ENCODE measurements at regions not wholly inside any gene's neighbourhood (a gene's known extent, or its start where the extent isn't known, plus 50 kb on each side); places are given as distances from the start of the nearest gene placed in this dataset.

- TF ChIP-seq POLR2AphosphoS5 (IDR thresholded peaks at IDR 0.05; ENCODE audit: low read depth, low read length), result no peak
- no peak for TF ChIP-seq TAF1 (IDR thresholded peaks at IDR 0.05; ENCODE audit: borderline replicate concordance, insufficient read depth, low read length)
- TF ChIP-seq SIN3A (IDR thresholded peaks at IDR 0.05; ENCODE audit: borderline replicate concordance, insufficient read depth, low read length), result no peak
- TF ChIP-seq, protein P1, sequence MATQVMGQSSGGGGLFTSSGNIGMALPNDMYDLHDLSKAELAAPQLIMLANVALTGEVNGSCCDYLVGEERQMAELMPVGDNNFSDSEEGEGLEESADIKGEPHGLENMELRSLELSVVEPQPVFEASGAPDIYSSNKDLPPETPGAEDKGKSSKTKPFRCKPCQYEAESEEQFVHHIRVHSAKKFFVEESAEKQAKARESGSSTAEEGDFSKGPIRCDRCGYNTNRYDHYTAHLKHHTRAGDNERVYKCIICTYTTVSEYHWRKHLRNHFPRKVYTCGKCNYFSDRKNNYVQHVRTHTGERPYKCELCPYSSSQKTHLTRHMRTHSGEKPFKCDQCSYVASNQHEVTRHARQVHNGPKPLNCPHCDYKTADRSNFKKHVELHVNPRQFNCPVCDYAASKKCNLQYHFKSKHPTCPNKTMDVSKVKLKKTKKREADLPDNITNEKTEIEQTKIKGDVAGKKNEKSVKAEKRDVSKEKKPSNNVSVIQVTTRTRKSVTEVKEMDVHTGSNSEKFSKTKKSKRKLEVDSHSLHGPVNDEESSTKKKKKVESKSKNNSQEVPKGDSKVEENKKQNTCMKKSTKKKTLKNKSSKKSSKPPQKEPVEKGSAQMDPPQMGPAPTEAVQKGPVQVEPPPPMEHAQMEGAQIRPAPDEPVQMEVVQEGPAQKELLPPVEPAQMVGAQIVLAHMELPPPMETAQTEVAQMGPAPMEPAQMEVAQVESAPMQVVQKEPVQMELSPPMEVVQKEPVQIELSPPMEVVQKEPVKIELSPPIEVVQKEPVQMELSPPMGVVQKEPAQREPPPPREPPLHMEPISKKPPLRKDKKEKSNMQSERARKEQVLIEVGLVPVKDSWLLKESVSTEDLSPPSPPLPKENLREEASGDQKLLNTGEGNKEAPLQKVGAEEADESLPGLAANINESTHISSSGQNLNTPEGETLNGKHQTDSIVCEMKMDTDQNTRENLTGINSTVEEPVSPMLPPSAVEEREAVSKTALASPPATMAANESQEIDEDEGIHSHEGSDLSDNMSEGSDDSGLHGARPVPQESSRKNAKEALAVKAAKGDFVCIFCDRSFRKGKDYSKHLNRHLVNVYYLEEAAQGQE (IDR thresholded peaks at IDR 0.05; ENCODE audit: insufficient read depth in 1 of 2, low read depth in 2 of 2, low read length in 2 of 2), result no peak
Measured at GRCh38 chr9:134541097-134541747, 100.4 kb upstream of the COL5A1 start.

All from PFSK-1 (cell line).